ENCODE measurements at regions not wholly inside any gene's neighbourhood (a gene's known extent, or its start where the extent isn't known, plus 50 kb on each side); places are given as distances from the start of the nearest gene placed in this dataset.
"Not testable (repeated sequence)": the region's sequence is repeated elsewhere in the genome, so short reads cannot be mapped to it uniquely, and the experiment has no call there.

- DNase-seq (ENCODE audit: low read depth) = no peak
These were observed 219.9 kb upstream of the NREP start for GRCh38 chr5:111976705-111977435.

GRCh38 chr5:111975133-111975532 lies 218.1 kb upstream of the NREP start:
- DNase-seq (ENCODE audit: low read depth) = no peak

GRCh38 chr5:111973961-111974360 lies 217.0 kb upstream of the NREP start:
- no peak for DNase-seq (ENCODE audit: low read depth)

- DNase-seq (ENCODE audit: low read depth) = no peak
These were observed 215.6 kb upstream of the NREP start for GRCh38 chr5:111972548-111972947.

GRCh38 chr5:111972080-111972479 lies 215.1 kb upstream of the NREP start:
- DNase-seq (ENCODE audit: low read depth) = no peak

GRCh38 chr5:111968459-111968858 lies 211.5 kb upstream of the NREP start:
- DNase-seq (ENCODE audit: low read depth) = no peak

GRCh38 chr5:111967463-111967862 lies 210.5 kb upstream of the NREP start:
- no peak for DNase-seq (ENCODE audit: low read depth)

GRCh38 chr5:111966290-111966689 lies 209.3 kb upstream of the NREP start:
- DNase-seq (ENCODE audit: low read depth) = no peak

GRCh38 chr5:111963555-111963954 lies 206.6 kb upstream of the NREP start:
- no peak for DNase-seq (ENCODE audit: low read depth)

GRCh38 chr5:111962906-111963305 lies 205.9 kb upstream of the NREP start:
- no peak for DNase-seq (ENCODE audit: low read depth)

GRCh38 chr5:111961862-111962261 lies 204.9 kb upstream of the NREP start:
- DNase-seq (ENCODE audit: low read depth) = no peak

- no peak for DNase-seq (ENCODE audit: low read depth)
These were observed 203.7 kb upstream of the NREP start for GRCh38 chr5:111960476-111961215.

GRCh38 chr5:111958851-111959250 lies 201.9 kb upstream of the NREP start:
- DNase-seq (ENCODE audit: low read depth) = no peak

- DNase-seq (ENCODE audit: low read depth) = not testable (repeated sequence)
These were observed 199.8 kb upstream of the NREP start for GRCh38 chr5:111956765-111957164.

GRCh38 chr5:111954516-111955395 lies 197.8 kb upstream of the NREP start:
- no peak for DNase-seq (ENCODE audit: low read depth)

GRCh38 chr5:111953351-111954127 lies 196.5 kb upstream of the NREP start:
- no peak for DNase-seq (ENCODE audit: low read depth)

- DNase-seq (ENCODE audit: low read depth) = no peak
These were observed 195.6 kb upstream of the NREP start for GRCh38 chr5:111952555-111952954.

- DNase-seq (ENCODE audit: low read depth) = no peak
These were observed 193.7 kb upstream of the NREP start for GRCh38 chr5:111950660-111951059.

- DNase-seq (ENCODE audit: low read depth) = peak; percentile 84
These were observed 191.3 kb upstream of the NREP start for GRCh38 chr5:111948092-111948841.

GRCh38 chr5:111946556-111946955 lies 189.6 kb upstream of the NREP start:
- DNase-seq (ENCODE audit: low read depth) = no peak

- no peak for DNase-seq (ENCODE audit: low read depth)
These were observed 188.5 kb upstream of the NREP start for GRCh38 chr5:111945535-111945934.

Data from fibroblast of the conjunctiva (primary cell).